ENCODE measurements at regions not wholly inside any gene's neighbourhood (a gene's known extent, or its start where the extent isn't known, plus 50 kb on each side); places are given as distances from the start of the nearest gene placed in this dataset.

- no peaks in the 10 kb centered on the region for H3K9me3 Mint-ChIP-seq
- DNase-seq (no peak), ATAC-seq (ENCODE audit: low read depth) (no peak)
- POLR2A ChIA-PET: no interaction called here
- H3K4me3 Mint-ChIP-seq: no peak overlapping the region
- peaks cover 45% of the 10 kb centered on the region for H3K36me3 Mint-ChIP-seq
- H3K27ac Mint-ChIP-seq: no peak overlapping the region
- no peaks in the 10 kb centered on the region for H3K4me1 Mint-ChIP-seq
- H3K27me3 Mint-ChIP-seq: no peaks in the 10 kb centered on the region
Measured at GRCh38 chr4:122252584-122252983, 100.5 kb downstream of the BLTP1 start.

DNA sequence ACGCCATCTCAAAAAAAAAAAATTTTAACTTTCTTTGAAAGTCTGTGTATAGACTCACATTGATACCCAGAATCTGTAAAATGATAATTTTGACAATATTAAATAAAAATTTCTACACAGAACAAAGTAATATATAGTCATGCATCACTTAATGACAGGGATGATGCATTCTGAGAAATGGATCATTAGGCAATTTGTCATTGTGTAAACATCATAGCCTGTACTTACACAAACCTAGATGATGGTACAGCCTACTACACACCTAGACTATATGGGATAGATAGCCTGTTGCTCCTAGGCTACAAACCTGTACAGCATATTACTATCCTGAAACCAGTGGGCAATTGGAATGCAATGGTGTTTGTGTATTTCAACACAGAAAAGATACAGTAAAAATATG is 107.7 kb downstream of the BLTP1 start:
- H3K36me3 Mint-ChIP-seq: peaks cover 34% of the 10 kb centered on the region
- ATAC-seq (ENCODE audit: low read depth) (no peak), DNase-seq (no peak)
- H3K4me3 Mint-ChIP-seq: no peak overlapping the region
- no peaks in the 10 kb centered on the region for H3K9me3 Mint-ChIP-seq
- no peak overlapping the region for H3K27ac Mint-ChIP-seq
- POLR2A ChIA-PET: no interaction called here
- H3K4me1 Mint-ChIP-seq: no peaks in the 10 kb centered on the region
- H3K27me3 Mint-ChIP-seq: no peaks in the 10 kb centered on the region

DNA sequence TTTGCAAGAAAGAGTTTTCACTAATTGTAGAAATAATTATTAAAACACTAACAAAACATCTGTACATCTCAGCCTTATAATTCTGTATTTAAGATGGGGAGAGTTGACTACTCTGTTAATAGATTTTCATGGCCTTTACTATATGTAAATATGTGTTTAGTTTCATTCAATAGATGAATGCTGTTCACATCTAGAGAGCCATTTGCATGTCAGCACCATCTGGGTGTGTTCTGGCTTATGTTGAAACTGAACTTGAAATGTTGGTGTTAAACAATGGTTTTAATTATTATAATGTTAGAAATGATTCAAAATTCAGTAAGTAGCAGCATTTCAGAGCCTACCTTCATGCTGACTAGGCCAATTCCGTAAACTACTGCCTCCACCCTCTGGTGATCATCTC is 102.5 kb upstream of the ADAD1 start:
- ATAC-seq (ENCODE audit: low read depth) (no peak), DNase-seq (no peak)
- H3K9me3 Mint-ChIP-seq: no peaks in the 10 kb centered on the region
- POLR2A ChIA-PET: no interaction called here
- peaks cover 32% of the 10 kb centered on the region for H3K36me3 Mint-ChIP-seq
- no peaks in the 10 kb centered on the region for H3K27me3 Mint-ChIP-seq
- no peak overlapping the region for H3K4me3 Mint-ChIP-seq
- H3K4me1 Mint-ChIP-seq: no peaks in the 10 kb centered on the region
- no peak overlapping the region for H3K27ac Mint-ChIP-seq

GRCh38 chr4:122278976-122279375 is 99.8 kb upstream of the ADAD1 start:
- Mint-ChIP-seq H3K4me3 (no peak overlapping the region), H3K27me3 (no peaks in the 10 kb centered on the region), H3K36me3 (peaks cover 31% of the 10 kb centered on the region), H3K27ac (no peak overlapping the region), H3K4me1 (no peaks in the 10 kb centered on the region), H3K9me3 (no peaks in the 10 kb centered on the region)
- no peak for ATAC-seq (ENCODE audit: low read depth)
- POLR2A ChIA-PET: no interaction called here
- DNase-seq: no peak

GRCh38 chr4:122279670-122280069 is 99.1 kb upstream of the ADAD1 start:
- POLR2A ChIA-PET: no interaction called here
- Mint-ChIP-seq H3K9me3 (no peaks in the 10 kb centered on the region), H3K4me1 (no peaks in the 10 kb centered on the region), H3K4me3 (no peak overlapping the region), H3K27ac (no peak overlapping the region), H3K36me3 (peaks cover 31% of the 10 kb centered on the region), H3K27me3 (no peaks in the 10 kb centered on the region)
- ATAC-seq (ENCODE audit: low read depth) (no peak), DNase-seq (no peak)

DNA sequence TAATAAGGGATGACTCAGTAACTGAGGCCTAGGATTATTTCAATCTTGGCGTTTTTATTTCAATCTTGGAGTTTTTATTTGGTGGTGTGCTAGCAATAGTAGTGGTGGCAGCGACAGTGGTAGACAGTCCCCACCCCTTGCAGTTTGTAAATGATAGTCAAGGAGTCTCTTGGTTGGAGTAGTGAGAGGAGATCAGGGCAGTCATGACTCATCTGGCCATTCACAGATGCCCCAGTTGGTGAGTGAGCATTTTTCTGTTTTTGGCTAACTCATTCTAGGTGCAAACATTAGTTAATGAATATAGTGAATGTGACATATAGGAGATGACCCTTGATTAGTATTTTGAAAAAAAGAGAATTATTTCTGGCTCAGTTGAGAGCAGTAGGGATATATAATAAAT is 93.5 kb upstream of the ADAD1 start:
- POLR2A ChIA-PET: no interaction called here
- H3K4me3 Mint-ChIP-seq: no peak overlapping the region
- H3K4me1 Mint-ChIP-seq: no peaks in the 10 kb centered on the region
- peaks cover 18% of the 10 kb centered on the region for H3K36me3 Mint-ChIP-seq
- no peaks in the 10 kb centered on the region for H3K9me3 Mint-ChIP-seq
- ATAC-seq (ENCODE audit: low read depth) (no peak), DNase-seq (no peak)
- H3K27ac Mint-ChIP-seq: no peak overlapping the region
- no peaks in the 10 kb centered on the region for H3K27me3 Mint-ChIP-seq

DNA sequence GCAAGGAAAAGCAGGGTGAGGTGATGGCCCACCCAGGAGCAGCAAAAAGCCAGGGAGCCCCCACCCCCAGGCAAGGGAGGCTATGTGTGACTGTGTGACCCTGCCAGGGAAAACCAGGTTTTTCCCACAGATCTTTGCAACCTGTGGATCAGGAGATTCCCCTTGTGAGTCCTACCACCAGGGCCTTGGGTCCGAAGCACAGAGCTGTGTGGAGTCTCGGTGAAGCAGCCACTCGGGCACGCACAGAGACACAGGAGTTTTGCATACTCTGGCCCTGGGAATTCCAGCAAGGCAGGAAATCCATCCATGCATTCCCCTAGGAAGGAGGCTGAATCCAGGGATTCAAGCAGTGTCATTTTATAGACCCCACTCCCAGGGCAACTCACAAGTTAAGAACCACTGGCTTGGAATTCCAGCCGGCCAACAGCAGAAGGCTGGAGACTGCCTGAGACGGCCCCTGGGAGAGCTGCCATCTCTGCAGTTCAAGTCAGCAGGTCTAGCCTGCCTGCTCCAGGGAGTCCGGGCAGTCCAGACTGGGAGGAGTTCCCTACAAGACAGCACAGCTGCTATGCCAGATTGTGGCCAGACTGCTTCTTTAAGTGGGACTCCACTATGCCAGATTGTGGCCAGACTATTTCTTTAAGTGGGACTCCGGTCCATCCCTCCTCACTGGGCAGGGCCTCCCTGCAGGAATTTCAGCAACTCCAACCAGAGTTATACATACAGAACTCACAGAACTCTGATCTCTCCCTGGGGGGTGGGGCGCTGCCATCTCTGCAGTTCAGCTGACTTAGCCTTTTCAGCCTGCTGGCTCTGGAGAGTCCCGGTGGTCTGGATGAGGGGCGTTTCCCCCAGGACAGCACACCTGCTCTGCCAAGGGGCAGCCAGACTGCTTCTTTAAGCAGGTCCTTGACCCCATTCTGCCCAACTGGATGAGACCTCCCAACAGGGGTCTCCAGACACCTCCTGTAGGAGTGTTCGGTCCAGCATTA is 85.1 kb upstream of the ADAD1 start:
- Mint-ChIP-seq H3K4me1 (no peaks in the 10 kb centered on the region), H3K36me3 (peaks cover 36% of the 10 kb centered on the region), H3K4me3 (no peak overlapping the region), H3K27me3 (no peaks in the 10 kb centered on the region), H3K9me3 (no peaks in the 10 kb centered on the region), H3K27ac (no peak overlapping the region)
- DNase-seq (no peak), ATAC-seq (ENCODE audit: low read depth) (no peak)
- POLR2A ChIA-PET: no interaction called here

- Mint-ChIP-seq H3K4me1 (no peaks in the 10 kb centered on the region), H3K9me3 (no peaks in the 10 kb centered on the region), H3K36me3 (peaks cover 30% of the 10 kb centered on the region), H3K27me3 (no peaks in the 10 kb centered on the region), H3K4me3 (no peak overlapping the region), H3K27ac (no peak overlapping the region)
- ATAC-seq (ENCODE audit: low read depth) (no peak), DNase-seq (no peak)
- POLR2A ChIA-PET: no interaction called here
Measured at GRCh38 chr4:122297694-122298093, 81.1 kb upstream of the ADAD1 start.

DNA sequence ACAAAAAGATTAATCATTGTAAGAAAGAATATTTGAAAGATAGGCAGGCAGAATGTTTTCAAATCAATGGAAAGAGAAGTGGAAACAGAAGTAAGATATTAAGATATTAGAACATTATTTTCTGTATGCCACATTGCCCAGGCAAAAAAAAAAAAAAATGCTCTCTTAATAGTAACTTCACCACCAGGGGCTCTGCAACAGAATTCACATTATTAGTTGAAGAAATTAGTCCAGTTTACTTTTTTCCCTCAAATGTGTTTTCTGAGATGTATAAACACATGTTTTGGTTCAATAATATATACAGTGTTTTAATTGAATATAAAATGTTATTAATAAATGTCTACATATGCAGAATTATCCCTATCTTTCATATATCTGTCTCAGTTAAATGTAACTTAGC is 78.0 kb upstream of the ADAD1 start:
- Mint-ChIP-seq H3K27me3 (no peaks in the 10 kb centered on the region), H3K27ac (no peak overlapping the region), H3K36me3 (peaks cover 22% of the 10 kb centered on the region), H3K9me3 (no peaks in the 10 kb centered on the region), H3K4me3 (no peak overlapping the region), H3K4me1 (peaks cover 1% of the 10 kb centered on the region)
- DNase-seq: no peak
- no peak for ATAC-seq (ENCODE audit: low read depth)
- POLR2A ChIA-PET: no interaction called here

DNA sequence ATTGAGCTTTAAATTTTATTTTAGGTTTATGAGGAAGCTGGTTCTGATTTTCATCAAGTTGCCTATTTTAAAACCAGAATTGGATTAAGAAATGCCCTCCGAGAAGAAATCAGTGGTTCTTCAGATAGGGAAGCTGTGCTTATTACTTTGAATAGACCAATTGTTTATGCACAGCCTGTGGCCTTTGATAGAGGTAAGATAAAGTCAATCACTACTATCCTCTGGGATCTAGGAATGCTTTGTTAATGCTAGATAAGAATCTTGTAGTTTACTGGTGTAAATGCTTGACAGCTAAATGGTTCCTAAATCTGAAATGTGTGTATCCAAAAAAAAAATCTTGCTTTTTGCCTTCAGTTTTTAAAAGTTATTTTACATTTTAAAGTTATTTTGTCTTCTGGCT is 73.0 kb upstream of the ADAD1 start:
- Mint-ChIP-seq H3K4me1 (peaks cover 1% of the 10 kb centered on the region), H3K4me3 (no peak overlapping the region), H3K27ac (no peak overlapping the region), H3K9me3 (no peaks in the 10 kb centered on the region), H3K36me3 (peaks cover 14% of the 10 kb centered on the region), H3K27me3 (no peaks in the 10 kb centered on the region)
- POLR2A ChIA-PET: no interaction called here
- DNase-seq (no peak), ATAC-seq (ENCODE audit: low read depth) (no peak)

- Mint-ChIP-seq H3K9me3 (no peaks in the 10 kb centered on the region), H3K36me3 (peaks cover 11% of the 10 kb centered on the region), H3K4me3 (no peak overlapping the region), H3K4me1 (no peaks in the 10 kb centered on the region), H3K27me3 (no peaks in the 10 kb centered on the region), H3K27ac (no peak overlapping the region)
- POLR2A ChIA-PET: no interaction called here
- no peak for ATAC-seq (ENCODE audit: low read depth)
- no peak for DNase-seq
Measured at GRCh38 chr4:122309988-122310626, 68.7 kb upstream of the ADAD1 start.

DNA sequence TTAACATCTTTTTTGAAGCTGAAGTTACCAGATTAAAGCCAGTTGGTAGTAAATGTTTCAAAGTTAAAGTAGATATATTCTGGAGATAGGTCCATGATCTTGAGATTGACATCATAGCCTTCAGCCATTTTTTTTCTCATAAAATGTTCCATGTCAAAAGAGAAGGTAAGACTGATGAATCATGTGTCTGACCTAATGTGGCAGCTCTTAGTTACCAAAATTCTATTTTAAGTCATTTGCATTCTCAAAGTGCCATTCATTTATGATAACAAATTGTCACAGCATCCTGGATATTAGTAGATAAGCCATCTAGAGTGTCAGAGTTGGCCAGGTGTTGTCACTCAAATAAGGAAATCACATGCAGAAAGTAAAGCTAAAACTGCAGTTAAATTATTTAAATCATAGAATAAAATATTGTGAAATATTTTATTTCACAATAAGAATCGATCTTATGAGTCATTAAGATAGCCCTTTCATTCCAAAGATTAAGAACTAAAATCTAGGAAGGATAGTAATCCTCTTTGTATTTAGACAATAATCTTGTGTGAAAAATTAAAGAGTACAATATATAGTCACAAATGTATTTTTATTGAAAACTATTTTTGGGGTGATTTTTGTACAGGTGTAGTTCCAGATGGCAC is 65.7 kb upstream of the ADAD1 start:
- no peak overlapping the region for H3K27ac Mint-ChIP-seq

DNA sequence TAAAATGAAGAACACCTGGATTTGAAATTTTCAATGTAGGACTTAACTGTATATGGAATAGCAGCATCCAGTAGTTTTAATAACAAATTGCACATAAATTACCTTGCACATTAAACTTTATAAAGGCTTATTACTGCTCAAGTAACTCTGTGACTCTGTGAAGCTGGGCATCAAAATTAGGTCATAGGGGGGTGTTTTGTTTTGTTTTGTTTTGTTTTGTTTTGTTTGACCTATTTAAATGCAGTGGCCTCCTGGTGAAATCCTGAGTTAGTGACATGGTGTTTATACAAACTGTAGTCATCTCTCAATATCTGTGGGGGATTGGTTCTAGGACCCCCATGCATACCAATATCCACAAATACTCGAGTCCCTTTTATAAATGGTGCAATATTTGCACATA is 51.9 kb upstream of the ADAD1 start:
- POLR2A ChIA-PET: no interaction called here
- no peaks in the 10 kb centered on the region for H3K27me3 Mint-ChIP-seq
- H3K4me3 Mint-ChIP-seq: no peak overlapping the region
- no peak for ATAC-seq (ENCODE audit: low read depth)
- peaks cover 22% of the 10 kb centered on the region for H3K4me1 Mint-ChIP-seq
- DNase-seq: no peak
- no peaks in the 10 kb centered on the region for H3K9me3 Mint-ChIP-seq
- H3K27ac Mint-ChIP-seq: no peak overlapping the region
- peaks cover 24% of the 10 kb centered on the region for H3K36me3 Mint-ChIP-seq

More for the DNA sequence above, 65.7 kb upstream of the ADAD1 start:
- Mint-ChIP-seq H3K9me3 (no peaks in the 10 kb centered on the region), H3K4me1 (no peaks in the 10 kb centered on the region), H3K4me3 (no peak overlapping the region), H3K36me3 (peaks cover 16% of the 10 kb centered on the region), H3K27me3 (no peaks in the 10 kb centered on the region)
- no peak for DNase-seq
- POLR2A ChIA-PET: no interaction called here
- no peak for ATAC-seq (ENCODE audit: low read depth)

- H3K4me3 Mint-ChIP-seq: no peak overlapping the region
- DNase-seq (no peak), ATAC-seq (ENCODE audit: low read depth) (no peak)
- H3K9me3 Mint-ChIP-seq: no peaks in the 10 kb centered on the region
- H3K36me3 Mint-ChIP-seq: peaks cover 26% of the 10 kb centered on the region
- no peak overlapping the region for H3K27ac Mint-ChIP-seq
- no peaks in the 10 kb centered on the region for H3K27me3 Mint-ChIP-seq
- POLR2A ChIA-PET: no interaction called here
- peaks cover 8% of the 10 kb centered on the region for H3K4me1 Mint-ChIP-seq
Measured at GRCh38 chr4:122328893-122329292, 49.9 kb upstream of the ADAD1 start.

All from activated naive CD8-positive, alpha-beta T cell treated with anti-CD3 and anti-CD28 coated beads, Interleukin-2, amount 10 ng/mL, durations not matched to agents 7 days and 5 days (primary cell).